HCT116 (cell line): ENCODE measurements at regions not wholly inside any gene's neighbourhood (a gene's known extent, or its start where the extent isn't known, plus 50 kb on each side); places are given as distances from the start of the nearest gene placed in this dataset.

Experiments used
- ATAC-seq: fragments of 200-7000 bp; cut with Tn5 transposase; 2 replicates; pipeline ENCODE4 v1.9.1; 2020; ENCODE audit warnings: mild to moderate bottlenecking, moderate library complexity
- BruUV-seq: library from RNA; stranded (reverse); fragments of 400-500 nt; replicated peaks from 2 replicates; lab custom pipeline; 2021; lab: Mats Ljungman, UMichigan
- CTCF ChIA-PET: fragments of 300-600 bp; sonication (Branson Sonifier 250); formaldehyde crosslinking; loops from one replicate; lab custom pipeline; 2021; ENCODE audit warnings: antibody characterized with exemption; lab: Charles Lee
- POLR2A ChIA-PET: fragments of 300-600, 350-600 bp; sonication (Branson Sonifier 250); formaldehyde crosslinking; loops from one replicate; lab custom pipeline; 2021; ENCODE audit warnings: antibody characterized with exemption; lab: Charles Lee
- RAD21 ChIA-PET, 2 experiments: fragments of 300-600 bp; sonication (Branson Sonifier 250); formaldehyde crosslinking; loops; one replicate each; lab custom pipeline; 2023; ENCODE audit warnings: low total read pairs in 2 of 2; ENCODE audit not compliant: uncharacterized antibody in 2 of 2, unreplicated experiment in 2 of 2, low non-redundant PET in 1 of 2; lab: Charles Lee
- DNase-seq: peaks from one replicate; pipeline ENCODE4 v3.0.0-alpha.2; 2010; ENCODE audit warnings: low read depth, low spot score
- H2AFZ ChIP-seq: fragments of 200-600 bp; shearing (Covaris generic), sonication (generic); 2 replicates; pipeline ENCODE4 v1.6.1; 2017; ENCODE audit warnings: low read depth, mixed run types, mixed read lengths, antibody characterized with exemption, low read length; ENCODE audit not compliant: poor library complexity, severe bottlenecking
- H3K27ac ChIP-seq: 2 replicates; pipeline ENCODE4 v1.5.1; 2012; ENCODE audit warnings: low read depth, low read length
- H3K27me3 ChIP-seq: fragments of 200-600 bp; sonication (generic); 2 replicates; pipeline ENCODE4 v1.6.1; 2016; ENCODE audit warnings: mixed run types, low read length, mixed read lengths; ENCODE audit not compliant: insufficient read depth
- H3K36me3 ChIP-seq, 2 experiments: fragments of 200-500 bp in 1 of 2; fragments of 200-600 bp in 1 of 2; sonication (Bioruptor generic) in 1 of 2; sonication (generic) in 1 of 2; 2 replicates each; pipeline versions ENCODE4 v1.5.1 to v1.6.1; 2014 to 2016; ENCODE audit warnings: low read length in 2 of 2, inconsistent platforms in 1 of 2, mixed read lengths in 1 of 2, mixed run types in 1 of 2; ENCODE audit not compliant: insufficient read depth in 2 of 2, control insufficient read depth in 1 of 2
- H3K4me1 ChIP-seq, 2 experiments: fragments of 200-600 bp in 1 of 2; sonication (generic) in 1 of 2; 2 replicates each; pipeline versions ENCODE4 v1.5.1 to v1.6.1; 2012 to 2017; ENCODE audit warnings: low read length in 2 of 2, inconsistent platforms in 1 of 2, mild to moderate bottlenecking in 1 of 2, mixed read lengths in 1 of 2, mixed run types in 1 of 2, moderate library complexity in 1 of 2; ENCODE audit not compliant: insufficient read depth in 2 of 2, control insufficient read depth in 1 of 2
- H3K4me2 ChIP-seq: fragments of 200-600 bp; sonication (generic); 2 replicates; pipeline ENCODE4 v1.6.1; 2017; ENCODE audit warnings: mixed run types, low read length, mixed read lengths
- H3K4me3 ChIP-seq, 2 experiments: fragments of 200-600 bp in 1 of 2; sonication (generic) in 1 of 2; replicated peaks in 1 of 2; 2 replicates each; pipeline ENCODE4 v1.5.1; 2011 to 2016; ENCODE audit warnings: low read length in 2 of 2, control low read depth in 1 of 2, low read depth in 1 of 2, mild to moderate bottlenecking in 1 of 2, mixed read lengths in 1 of 2, mixed run types in 1 of 2
- H3K79me2 ChIP-seq: fragments of 200-600 bp; sonication (generic); 2 replicates; pipeline ENCODE4 v1.6.1; 2017; ENCODE audit warnings: mild to moderate bottlenecking, mixed run types, low read length, moderate library complexity, mixed read lengths; ENCODE audit not compliant: insufficient read depth
- H3K9ac ChIP-seq: fragments of 200-600 bp; sonication (generic); 2 replicates; pipeline ENCODE4 v1.6.1; 2016; ENCODE audit warnings: low read length, mixed read lengths
- H3K9me2 ChIP-seq: fragments of 200-600 bp; sonication (generic), shearing (Covaris generic); 2 replicates; pipeline ENCODE4 v1.6.1; 2017; ENCODE audit warnings: mixed run types, mild to moderate bottlenecking, moderate library complexity; ENCODE audit not compliant: insufficient read depth
- H3K9me3 ChIP-seq, 2 experiments: fragments of 200-500 bp in 1 of 2; fragments of 200-600 bp in 1 of 2; sonication (Bioruptor generic) in 1 of 2; sonication (generic) in 1 of 2; 2 replicates each; pipeline ENCODE4 v1.6.1; 2014 to 2017; ENCODE audit warnings: low read length in 2 of 2, mixed read lengths in 2 of 2, inconsistent platforms in 1 of 2, low read depth in 1 of 2, mild to moderate bottlenecking in 1 of 2, mixed run types in 1 of 2, moderate library complexity in 1 of 2; ENCODE audit not compliant: control insufficient read depth in 1 of 2, insufficient read depth in 1 of 2
- H4K20me1 ChIP-seq: fragments of 200-600 bp; sonication (generic), shearing (Covaris generic); 2 replicates; pipeline ENCODE4 v1.6.1; 2017; ENCODE audit warnings: mixed run types, mild to moderate bottlenecking, moderate library complexity; ENCODE audit not compliant: insufficient read depth
- CBX3 ChIP-seq: IDR thresholded peaks from 2 replicates; pipeline ENCODE4 v1.6.1; 2012; ENCODE audit warnings: low read depth
- CEBPB ChIP-seq: IDR thresholded peaks from 2 replicates; pipeline ENCODE4 v1.6.1; 2012; ENCODE audit warnings: low read depth
- EGR1 ChIP-seq: IDR thresholded peaks from 2 replicates; pipeline ENCODE4 v1.6.1; 2012; ENCODE audit warnings: low read depth
- ELF1 ChIP-seq: IDR thresholded peaks from 2 replicates; pipeline ENCODE4 v1.6.1; 2012; ENCODE audit warnings: low read depth, borderline replicate concordance
- EZH2phosphoT487 ChIP-seq: fragments of 200-600 bp; IDR thresholded peaks from 2 replicates; pipeline ENCODE4 v1.6.1; 2018; ENCODE audit warnings: antibody characterized with exemption, borderline replicate concordance
- FOSL1 ChIP-seq: IDR thresholded peaks from 2 replicates; pipeline ENCODE4 v1.6.1; 2012; ENCODE audit warnings: low read depth
- JUND ChIP-seq: IDR thresholded peaks from 2 replicates; pipeline ENCODE4 v1.6.1; 2012
- POLR2AphosphoS5 ChIP-seq: IDR thresholded peaks from 2 replicates; pipeline ENCODE4 v1.6.1; 2011; ENCODE audit warnings: mild to moderate bottlenecking, low read depth, low read length, moderate library complexity
- RAD21 ChIP-seq: IDR thresholded peaks from 2 replicates; pipeline ENCODE4 v1.6.1; 2012; ENCODE audit warnings: low read depth, mild to moderate bottlenecking
- SIN3A ChIP-seq: IDR thresholded peaks from 2 replicates; pipeline ENCODE4 v1.6.1; 2012; ENCODE audit warnings: low read depth
- SP1 ChIP-seq: IDR thresholded peaks from 2 replicates; pipeline ENCODE4 v1.6.1; 2012; ENCODE audit warnings: low read depth
- SRF ChIP-seq: IDR thresholded peaks from 2 replicates; pipeline ENCODE4 v1.6.1; 2012; ENCODE audit warnings: low read depth
- TCF7L2 ChIP-seq: IDR thresholded peaks from 2 replicates; pipeline ENCODE4 v1.7.0; 2011; ENCODE audit warnings: borderline replicate concordance, inconsistent platforms; ENCODE audit not compliant: insufficient read depth, insufficient read length; ENCODE audit errors: extremely low read depth
- YY1 ChIP-seq: IDR thresholded peaks from 2 replicates; pipeline ENCODE4 v1.6.1; 2011; ENCODE audit warnings: low read length, low read depth, moderate library complexity, mild to moderate bottlenecking; ENCODE audit not compliant: insufficient replicate concordance; ENCODE audit errors: extremely low read depth
- ZNF274 ChIP-seq: fragments of 200-500 bp; sonication (Bioruptor generic); IDR thresholded peaks from 2 replicates; pipeline ENCODE4 v1.6.1; 2014; ENCODE audit warnings: mild to moderate bottlenecking, low read depth, low read length, inconsistent platforms
- intact Hi-C: fragments of 100-400 bp; cut with micrococcal nuclease; formaldehyde crosslinking; loops from 2 replicates; pipeline ENCODE4 v1.10.0; 2022
- TF ChIP-seq, protein P1 (sequence below): IDR thresholded peaks from 2 replicates; pipeline ENCODE4 v1.6.1; 2012
- TF ChIP-seq, protein P2 (sequence below): IDR thresholded peaks from 2 replicates; pipeline ENCODE4 v1.6.1; 2012; ENCODE audit warnings: low read depth
- TF ChIP-seq, protein P3 (sequence below): IDR thresholded peaks from 2 replicates; pipeline ENCODE4 v1.6.1; 2012
- TF ChIP-seq, protein P4 (sequence below), 3 experiments: fragments of 200-600 bp in 1 of 3; sonication (generic) in 1 of 3; IDR thresholded peaks in 2 of 3; conservative IDR thresholded peaks in 1 of 3; 2 replicates each; pipeline ENCODE4 v1.5.1; 2012 to 2017; ENCODE audit warnings: low read depth in 2 of 3, low read length in 2 of 3, antibody characterized with exemption in 1 of 3, borderline replicate concordance in 1 of 3, control low read depth in 1 of 3, mild to moderate bottlenecking in 1 of 3, mixed read lengths in 1 of 3, mixed run types in 1 of 3, moderate library complexity in 1 of 3; ENCODE audit not compliant: insufficient read depth in 1 of 3

DNA sequence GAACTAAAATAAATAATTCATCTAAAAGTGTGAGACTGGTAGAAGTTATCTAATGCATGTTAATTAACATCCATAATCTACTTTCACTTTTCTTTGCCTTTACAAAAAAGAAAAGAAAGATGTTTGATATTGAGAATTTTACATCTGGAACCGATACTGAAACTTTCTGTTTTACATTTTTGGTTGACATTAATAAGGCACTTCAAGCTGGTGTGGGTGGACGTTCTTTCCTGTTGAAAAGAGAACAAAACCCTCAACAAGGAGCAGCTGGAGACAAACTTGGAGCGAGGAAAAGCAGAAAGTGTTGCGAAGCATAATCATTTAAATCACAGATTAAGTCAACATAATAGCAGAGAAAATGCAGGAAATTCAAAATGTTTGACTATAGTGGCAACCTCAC is 575.2 kb upstream of the ADGRB3 start:
- H4K20me1 ChIP-seq, result no peaks in the 10 kb centered on the region
- H3K9me3 ChIP-seq, result peaks cover 10 to 19% of the 10 kb centered on the region in 2 experiments; a peak in 1 of 4 replicates
- H3K9me2 ChIP-seq, result no peaks in the 10 kb centered on the region
- TF ChIP-seq EGR1, result no peak
- no peak for TF ChIP-seq CEBPB
- no peak for TF ChIP-seq CBX3
- TF ChIP-seq SIN3A, result no peak
- TF ChIP-seq, protein P1, sequence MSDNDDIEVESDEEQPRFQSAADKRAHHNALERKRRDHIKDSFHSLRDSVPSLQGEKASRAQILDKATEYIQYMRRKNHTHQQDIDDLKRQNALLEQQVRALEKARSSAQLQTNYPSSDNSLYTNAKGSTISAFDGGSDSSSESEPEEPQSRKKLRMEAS, result no peak
- TF ChIP-seq SRF, result no peak
- TF ChIP-seq TCF7L2, result no peak
- TF ChIP-seq, protein P2, sequence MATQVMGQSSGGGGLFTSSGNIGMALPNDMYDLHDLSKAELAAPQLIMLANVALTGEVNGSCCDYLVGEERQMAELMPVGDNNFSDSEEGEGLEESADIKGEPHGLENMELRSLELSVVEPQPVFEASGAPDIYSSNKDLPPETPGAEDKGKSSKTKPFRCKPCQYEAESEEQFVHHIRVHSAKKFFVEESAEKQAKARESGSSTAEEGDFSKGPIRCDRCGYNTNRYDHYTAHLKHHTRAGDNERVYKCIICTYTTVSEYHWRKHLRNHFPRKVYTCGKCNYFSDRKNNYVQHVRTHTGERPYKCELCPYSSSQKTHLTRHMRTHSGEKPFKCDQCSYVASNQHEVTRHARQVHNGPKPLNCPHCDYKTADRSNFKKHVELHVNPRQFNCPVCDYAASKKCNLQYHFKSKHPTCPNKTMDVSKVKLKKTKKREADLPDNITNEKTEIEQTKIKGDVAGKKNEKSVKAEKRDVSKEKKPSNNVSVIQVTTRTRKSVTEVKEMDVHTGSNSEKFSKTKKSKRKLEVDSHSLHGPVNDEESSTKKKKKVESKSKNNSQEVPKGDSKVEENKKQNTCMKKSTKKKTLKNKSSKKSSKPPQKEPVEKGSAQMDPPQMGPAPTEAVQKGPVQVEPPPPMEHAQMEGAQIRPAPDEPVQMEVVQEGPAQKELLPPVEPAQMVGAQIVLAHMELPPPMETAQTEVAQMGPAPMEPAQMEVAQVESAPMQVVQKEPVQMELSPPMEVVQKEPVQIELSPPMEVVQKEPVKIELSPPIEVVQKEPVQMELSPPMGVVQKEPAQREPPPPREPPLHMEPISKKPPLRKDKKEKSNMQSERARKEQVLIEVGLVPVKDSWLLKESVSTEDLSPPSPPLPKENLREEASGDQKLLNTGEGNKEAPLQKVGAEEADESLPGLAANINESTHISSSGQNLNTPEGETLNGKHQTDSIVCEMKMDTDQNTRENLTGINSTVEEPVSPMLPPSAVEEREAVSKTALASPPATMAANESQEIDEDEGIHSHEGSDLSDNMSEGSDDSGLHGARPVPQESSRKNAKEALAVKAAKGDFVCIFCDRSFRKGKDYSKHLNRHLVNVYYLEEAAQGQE, result no peak
- no peak for TF ChIP-seq YY1
- no peak for TF ChIP-seq POLR2AphosphoS5
- no peak for TF ChIP-seq FOSL1
- no peak for TF ChIP-seq JUND
- no peak for TF ChIP-seq SP1
- TF ChIP-seq, protein P3, sequence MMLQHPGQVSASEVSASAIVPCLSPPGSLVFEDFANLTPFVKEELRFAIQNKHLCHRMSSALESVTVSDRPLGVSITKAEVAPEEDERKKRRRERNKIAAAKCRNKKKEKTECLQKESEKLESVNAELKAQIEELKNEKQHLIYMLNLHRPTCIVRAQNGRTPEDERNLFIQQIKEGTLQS, result no peak
- no peak for TF ChIP-seq EZH2phosphoT487
- TF ChIP-seq ELF1, result no peak
- TF ChIP-seq, protein P4, sequence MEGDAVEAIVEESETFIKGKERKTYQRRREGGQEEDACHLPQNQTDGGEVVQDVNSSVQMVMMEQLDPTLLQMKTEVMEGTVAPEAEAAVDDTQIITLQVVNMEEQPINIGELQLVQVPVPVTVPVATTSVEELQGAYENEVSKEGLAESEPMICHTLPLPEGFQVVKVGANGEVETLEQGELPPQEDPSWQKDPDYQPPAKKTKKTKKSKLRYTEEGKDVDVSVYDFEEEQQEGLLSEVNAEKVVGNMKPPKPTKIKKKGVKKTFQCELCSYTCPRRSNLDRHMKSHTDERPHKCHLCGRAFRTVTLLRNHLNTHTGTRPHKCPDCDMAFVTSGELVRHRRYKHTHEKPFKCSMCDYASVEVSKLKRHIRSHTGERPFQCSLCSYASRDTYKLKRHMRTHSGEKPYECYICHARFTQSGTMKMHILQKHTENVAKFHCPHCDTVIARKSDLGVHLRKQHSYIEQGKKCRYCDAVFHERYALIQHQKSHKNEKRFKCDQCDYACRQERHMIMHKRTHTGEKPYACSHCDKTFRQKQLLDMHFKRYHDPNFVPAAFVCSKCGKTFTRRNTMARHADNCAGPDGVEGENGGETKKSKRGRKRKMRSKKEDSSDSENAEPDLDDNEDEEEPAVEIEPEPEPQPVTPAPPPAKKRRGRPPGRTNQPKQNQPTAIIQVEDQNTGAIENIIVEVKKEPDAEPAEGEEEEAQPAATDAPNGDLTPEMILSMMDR (IDR thresholded peaks at IDR 0.05 in 2 of 3, conservative IDR thresholded peaks at IDR 0.05 in 1 of 3; ENCODE audit: borderline replicate concordance in 1 of 3, insufficient read depth in 1 of 3, low read depth in 2 of 3, low read length in 2 of 3), result no peak
- no peak for TF ChIP-seq RAD21
- TF ChIP-seq ZNF274, result no peak
- TF ChIP-seq, all 23 proteins: peak for 0
- no TSS peak for BruUV-seq
- Histone ChIP-seq H3K36me3 (no peaks in the 10 kb centered on the region), H3K79me2 (no peaks in the 10 kb centered on the region), H3K4me2 (no peak overlapping the region), H3K4me1 (no peaks in the 10 kb centered on the region), H2AFZ (no peak overlapping the region), H3K9ac (no peak overlapping the region), H3K27ac (no peak overlapping the region), H3K4me3 (no peak overlapping the region), H3K27me3 (no peaks in the 10 kb centered on the region)
- intact Hi-C loops, result no loop called here
- ChIA-PET POLR2A (no interaction called here), RAD21 (no interaction called here), CTCF (no interaction called here)
- no peak for DNase-seq
- no peak for ATAC-seq
